Erythroblast (primary cell): ENCODE measurements at regions not wholly inside any gene's neighbourhood (a gene's known extent, or its start where the extent isn't known, plus 50 kb on each side); places are given as distances from the start of the nearest gene placed in this dataset.

ENCODE experiments used
- GATA1 ChIP-seq: IDR thresholded peaks from 2 replicates; pipeline ENCODE4 v1.6.1; 2011; ENCODE audit warnings: low read depth, mild to moderate bottlenecking, control low read depth, low read length, moderate library complexity
- POLR2A ChIP-seq: IDR thresholded peaks from 2 replicates; pipeline ENCODE4 v1.6.1; 2011; ENCODE audit warnings: mild to moderate bottlenecking, low read length

DNA sequence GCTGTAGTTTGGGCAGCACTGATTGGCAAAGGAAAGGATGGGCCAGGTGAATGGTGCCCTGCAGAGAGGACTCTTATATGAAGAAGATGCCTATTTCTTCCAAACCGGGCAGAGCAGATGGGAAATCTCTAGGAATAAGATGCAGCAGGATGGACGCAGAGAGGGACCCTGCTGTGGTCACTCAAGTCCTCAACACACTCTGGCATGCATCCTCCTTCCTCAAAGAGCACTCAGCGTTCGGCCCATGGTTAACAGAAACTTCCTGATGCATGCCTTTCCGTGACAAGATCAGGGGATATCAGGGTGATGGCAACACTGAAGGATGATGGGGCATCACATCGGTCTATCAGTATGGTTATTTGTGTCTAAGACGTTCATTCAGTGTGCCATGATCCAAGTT, 232.7 kb downstream of the TTC32 start:
- TF ChIP-seq POLR2A (no peak), GATA1 (no peak)
